GM04504 (cell line): ENCODE measurements at regions not wholly inside any gene's neighbourhood (a gene's known extent, or its start where the extent isn't known, plus 50 kb on each side); places are given as distances from the start of the nearest gene placed in this dataset.

Source experiments
- DNase-seq: peaks from one replicate; pipeline ENCODE4 v3.0.0-alpha.2; 2012; ENCODE audit warnings: low read depth

DNA sequence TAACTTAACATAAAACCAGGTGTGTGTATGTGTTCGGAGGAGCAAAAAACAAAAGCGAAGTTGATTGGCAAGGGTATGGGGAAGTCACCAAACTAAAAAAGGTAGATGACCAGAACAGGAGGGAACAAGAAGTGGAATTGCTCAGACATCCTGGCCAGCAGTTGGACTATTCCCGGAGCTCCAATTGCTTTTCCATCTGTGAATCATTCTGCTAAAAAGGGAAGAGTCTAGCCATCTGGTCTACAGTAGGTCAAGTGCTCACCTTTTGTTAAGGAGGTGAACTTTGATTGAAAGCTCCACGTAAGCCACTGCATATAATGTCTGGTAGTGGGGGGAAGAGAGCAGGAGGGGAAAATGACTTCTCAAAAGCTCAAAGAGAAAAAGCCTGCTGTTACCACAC, 50.0 kb upstream of the BET1 start:
- no peak for DNase-seq

DNA sequence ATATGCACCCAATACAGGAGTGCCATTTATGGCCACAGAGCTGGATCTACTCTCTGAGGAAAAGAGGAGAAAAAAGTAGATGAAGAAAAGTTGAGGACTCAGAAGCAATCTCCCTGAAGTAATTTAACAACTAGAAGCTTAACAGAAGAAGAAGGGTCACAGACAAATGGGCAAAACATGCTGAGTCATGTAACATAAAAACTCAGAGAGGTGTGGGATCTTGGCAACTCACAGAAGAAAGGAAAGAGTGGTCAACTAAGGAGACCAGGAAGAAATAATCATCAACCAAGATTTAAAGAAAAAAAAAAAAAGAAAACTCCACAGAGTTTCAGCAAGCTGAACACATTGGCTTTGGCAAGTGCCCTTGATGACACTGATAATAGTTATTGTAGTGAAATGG, 51.8 kb upstream of the BET1 start:
- no peak for DNase-seq

DNA sequence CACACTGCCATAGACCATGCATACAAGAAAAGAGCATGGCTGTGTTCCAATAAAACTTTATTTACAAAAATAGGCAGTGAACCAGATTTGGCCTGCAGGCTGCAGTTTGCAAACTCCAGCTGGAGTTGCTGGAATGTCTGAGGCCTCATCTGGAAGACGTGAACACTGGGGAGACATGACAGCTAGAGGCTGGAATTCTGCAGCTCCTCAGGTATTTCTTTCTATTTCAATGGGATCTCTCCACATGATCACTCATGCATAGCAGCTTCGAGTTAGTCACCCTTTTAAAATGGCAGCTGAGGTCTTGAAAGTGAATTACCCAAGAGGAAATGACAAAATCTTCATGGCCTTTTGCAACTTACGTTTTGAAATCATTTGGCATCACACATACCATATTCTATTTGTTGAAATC, 52.6 kb upstream of the BET1 start:
- DNase-seq: peak; percentile 72

DNA sequence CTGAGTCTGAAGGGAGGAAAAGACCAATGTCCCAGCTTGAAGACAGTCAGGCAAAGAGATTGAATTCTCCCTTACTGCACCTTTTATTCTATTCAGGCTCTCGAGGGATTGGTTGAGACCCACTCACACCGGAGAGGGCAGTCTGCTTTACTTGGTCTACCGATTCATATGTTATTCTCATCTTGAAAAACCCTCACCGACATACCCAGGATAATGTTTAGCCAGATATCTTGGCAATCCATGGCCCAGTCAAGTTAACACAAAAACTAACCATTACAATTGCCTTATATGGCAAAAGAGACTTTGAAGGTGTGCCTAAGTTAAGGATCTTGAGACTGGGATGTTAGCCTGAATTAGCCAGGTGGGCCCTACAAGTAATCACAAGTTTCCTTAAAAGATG, 53.8 kb upstream of the BET1 start:
- no peak for DNase-seq

DNA sequence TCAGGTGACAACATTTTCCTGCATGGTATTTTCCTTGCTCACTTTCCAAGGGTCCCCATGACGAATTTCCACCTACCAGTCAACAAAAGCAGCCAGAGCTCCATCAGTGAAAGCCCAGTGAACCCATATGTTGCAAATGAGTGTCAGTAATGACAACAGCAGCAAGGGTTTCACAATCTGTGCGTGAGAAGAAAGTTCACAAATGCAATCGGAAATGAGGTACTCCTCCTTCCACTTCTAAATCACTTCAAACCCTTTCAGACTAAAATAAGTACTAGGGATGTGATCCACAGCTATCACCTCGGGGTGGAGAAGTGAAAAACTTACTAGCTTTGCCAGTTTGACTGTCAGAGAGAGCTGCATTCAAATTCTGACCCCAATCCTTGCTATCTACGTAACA, 55.6 kb upstream of the BET1 start:
- DNase-seq: peak; percentile 83

DNA sequence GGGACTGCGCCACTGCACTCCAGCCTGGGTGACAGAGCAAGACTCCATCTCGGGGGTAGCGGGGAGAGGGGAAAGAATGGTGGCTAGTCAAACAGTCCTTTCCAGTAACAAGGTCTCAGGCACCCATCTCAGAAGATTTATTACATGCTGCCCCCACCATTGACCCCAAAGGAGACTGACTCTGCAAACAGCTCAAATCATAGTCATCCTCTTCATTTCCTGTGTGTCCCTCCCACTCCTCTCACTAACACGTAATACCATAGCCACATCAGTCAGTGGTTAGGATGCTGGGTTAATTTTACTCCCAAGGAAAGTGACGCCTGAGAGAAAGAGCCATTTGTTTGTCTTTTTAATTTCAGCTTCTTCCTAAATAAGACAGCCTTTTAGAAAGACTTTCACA, 56.6 kb upstream of the BET1 start:
- no peak for DNase-seq

DNA sequence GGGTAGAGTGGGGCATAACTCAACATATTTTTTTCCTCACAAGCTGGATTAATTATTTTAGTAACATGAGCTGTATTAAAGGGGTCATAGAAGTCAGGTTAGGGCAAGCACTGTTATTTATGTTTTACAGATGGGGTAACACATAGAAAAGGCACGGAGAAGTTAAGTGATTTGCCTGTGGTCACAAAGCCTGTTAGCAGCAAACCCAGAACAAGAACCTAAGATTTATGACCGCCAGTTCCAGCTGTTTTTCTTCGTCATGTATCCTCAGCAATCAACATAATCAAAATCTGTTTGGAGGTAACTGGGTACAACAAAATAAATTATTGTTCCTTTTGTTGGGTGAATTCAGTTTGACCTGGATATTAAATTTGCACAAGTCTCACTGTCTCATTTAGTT, 57.2 kb upstream of the BET1 start:
- no peak for DNase-seq

DNA sequence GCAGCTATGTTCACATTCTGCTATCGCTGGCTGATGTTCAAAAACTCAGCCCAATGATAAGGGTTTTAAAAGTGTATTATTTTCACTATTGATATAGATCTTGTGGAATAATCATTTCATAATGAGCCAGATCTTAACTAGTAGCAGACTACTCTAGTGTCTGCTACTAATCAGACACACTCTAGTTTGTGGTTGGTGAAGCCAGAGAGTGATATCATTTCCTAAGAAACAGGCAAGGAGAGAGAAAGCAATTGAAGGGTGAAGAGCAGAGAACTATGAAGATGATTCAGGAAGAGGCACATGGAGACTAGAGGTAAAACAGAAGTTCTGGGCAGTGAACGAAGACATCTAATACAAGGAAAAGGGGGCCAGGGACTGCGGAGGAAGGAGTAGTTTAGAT, 58.2 kb upstream of the BET1 start:
- DNase-seq: no peak

DNA sequence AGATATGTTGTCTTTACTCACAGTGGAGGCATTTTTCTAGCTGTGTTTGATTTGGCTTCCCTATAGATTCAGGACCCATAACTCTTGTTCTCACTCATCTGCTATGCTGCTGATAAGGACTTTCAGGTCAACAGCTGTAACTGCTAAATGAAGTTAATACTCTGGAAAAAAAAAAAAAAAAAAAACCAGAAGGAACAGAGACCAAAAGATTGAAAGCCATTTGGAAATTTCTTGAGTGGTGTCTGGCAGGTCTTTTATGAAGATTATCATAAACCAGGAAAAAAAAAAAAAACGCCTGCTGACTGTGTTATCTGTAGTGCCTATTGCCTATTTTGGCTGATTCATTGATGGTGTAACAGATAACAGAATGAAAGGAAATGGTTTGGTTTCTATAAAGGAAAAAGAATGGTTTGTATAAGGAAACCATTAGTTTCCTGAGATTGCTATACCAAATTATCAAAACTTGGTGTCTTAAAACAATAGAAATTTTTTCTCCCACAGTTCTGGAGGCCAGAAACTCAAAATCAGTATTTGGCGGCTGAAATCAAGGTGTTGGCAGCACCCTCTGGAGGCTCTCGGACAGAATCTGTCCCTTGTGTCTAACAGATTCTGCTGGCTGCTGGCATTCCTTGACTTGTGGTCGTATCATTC, 60.5 kb upstream of the BET1 start:
- no peak for DNase-seq

DNA sequence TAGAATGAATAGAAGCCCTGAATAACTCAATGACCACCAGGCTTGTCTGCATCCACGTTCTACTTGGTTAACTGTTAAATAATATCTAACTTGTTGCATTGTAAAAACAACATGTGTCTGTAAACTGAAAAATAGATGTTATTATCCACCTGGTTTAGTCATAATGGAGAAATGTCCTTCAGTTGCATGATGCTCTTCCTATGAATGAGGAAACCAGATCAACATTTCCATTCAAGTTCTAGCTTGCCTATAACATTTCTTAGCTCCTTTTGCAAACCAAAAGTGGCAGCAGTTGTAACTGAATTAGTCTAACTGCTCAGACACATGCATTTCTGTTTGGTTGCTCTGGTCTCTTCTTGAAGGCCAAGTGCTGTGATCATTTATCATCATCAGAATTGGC, 62.9 kb upstream of the BET1 start:
- DNase-seq: no peak

DNA sequence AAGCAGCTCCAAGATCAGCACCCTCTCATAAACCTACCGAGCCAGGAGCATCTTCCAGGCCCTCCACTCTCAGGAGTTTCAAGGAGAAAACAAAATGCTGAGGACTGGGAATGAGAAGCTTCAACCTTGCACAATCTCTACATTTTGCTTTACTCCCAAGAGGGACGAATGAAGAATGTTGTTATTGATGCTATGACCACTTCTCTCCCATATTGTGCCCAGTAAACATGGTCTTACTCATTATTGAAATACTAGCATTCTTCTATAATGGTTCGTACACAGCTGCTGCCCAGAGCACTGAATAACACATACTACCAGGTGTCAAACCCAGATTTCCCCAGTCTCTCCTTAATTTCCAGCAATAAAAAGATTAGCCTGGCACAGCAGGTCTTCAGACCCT, 63.4 kb upstream of the BET1 start:
- DNase-seq: no peak

DNA sequence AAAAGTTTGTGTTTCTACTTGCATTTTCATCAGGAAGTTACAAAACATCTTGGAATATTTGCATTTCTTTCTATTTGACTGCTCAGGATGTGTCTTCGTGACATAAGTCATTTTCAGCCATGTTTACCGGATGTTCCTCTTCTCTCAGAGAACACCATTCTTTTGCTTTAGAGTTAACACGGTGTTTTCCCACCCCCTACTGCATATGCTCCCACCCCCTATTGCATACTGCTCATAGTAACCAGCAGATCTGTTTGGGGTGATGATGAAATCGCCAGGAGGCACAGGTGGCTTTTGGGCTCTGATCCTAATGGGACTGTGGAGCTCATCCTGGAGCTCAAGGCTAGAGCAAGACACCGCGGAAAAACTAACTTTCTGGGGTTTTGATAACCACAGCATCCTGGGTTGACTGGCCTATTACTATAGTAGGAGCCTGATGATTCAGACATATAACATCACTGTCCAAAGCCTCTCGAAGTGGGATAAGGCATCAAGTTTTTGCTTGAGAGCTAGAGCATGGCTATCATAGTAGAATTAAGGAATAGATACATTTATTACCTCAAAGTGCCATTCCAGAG, 65.1 kb upstream of the BET1 start:
- DNase-seq: no peak

DNA sequence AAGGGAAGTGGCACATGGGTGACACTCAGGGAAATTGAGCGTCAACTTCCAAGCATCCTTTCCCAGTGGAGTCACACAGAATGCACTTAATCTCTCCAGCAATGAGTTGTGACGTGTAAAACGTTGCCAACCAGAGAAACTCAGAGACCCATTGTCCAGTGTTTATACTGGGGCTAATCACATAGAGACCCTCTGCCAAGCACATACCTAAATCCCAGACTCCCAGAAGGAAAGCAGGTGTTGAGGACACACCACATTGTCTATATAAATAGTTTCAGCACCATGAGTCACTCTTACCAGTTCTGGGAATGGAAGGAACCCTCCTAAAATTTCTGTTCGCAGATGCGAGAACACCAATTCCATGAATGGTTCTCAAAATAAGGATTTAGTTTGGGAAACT, 76.4 kb upstream of the BET1 start:
- no peak for DNase-seq

DNA sequence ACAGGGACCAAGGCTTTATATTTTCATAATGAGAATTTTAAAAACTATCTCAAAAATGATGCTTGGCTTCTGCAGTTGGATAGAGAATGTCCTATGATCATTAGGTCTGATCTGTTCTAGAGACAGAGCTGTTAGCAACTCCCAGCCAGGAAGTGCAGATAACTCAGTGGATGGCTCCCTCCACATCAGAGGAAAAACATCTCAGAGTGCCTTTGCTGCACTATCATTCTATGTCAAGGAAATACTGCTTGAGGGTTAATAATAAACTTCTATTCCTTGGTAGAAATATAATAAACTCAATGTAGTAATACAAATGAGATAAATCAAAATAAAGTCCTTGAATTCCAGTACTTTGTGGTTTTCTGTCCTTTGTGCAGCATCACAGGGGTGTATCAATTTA, 78.0 kb upstream of the BET1 start:
- no peak for DNase-seq

DNA sequence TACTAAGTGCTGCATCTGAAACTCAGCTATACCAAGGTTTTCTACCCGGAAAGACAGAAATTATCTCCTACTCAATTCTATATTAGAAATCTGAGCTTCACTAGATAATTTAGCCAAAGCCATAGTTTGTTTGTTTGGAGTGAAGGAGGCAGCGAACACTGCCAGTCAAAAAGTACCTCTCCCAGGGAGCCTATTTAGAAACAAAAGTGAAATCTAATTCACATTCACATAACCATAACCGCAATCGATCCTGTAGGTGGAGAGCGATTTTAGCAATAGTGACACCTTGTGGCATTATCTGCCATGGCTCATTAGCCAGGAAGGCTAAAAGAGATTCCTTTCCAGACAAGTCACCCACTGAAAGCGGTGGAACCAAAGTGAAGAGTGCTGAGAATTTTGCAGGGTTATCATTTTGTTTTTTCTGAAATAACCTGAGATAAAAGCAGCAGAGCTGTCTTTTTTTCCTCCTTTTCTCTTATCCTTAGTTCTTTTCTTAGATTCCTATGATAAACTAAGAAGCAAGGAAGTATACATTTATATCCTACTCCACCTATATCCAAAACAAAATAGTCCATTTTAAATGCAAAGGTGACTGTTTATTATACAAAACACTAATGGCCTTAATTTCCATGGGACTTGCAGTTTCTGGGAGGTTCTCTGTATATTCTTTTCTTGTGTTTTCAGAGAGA, 83.7 kb upstream of the BET1 start:
- peak; percentile 38 for DNase-seq

DNA sequence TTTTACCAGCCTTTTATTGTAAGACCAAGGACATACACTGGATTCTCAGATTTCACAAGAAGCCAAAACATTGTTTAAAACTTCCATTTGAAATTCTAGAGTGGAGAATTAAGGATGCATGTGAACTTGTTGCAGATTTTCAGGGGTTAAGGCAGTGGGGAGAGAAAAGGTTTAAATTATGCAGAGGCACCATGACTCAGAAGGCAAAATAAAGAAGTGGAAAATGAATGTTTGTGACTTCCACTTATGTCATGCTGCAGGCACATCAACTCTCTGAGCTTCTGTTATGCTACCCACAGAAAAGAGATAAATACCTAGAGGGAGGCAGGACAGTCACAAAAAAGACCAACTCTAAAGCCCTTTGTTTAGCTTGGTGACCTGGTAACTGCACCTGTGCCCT, 84.4 kb upstream of the BET1 start:
- no peak for DNase-seq

DNA sequence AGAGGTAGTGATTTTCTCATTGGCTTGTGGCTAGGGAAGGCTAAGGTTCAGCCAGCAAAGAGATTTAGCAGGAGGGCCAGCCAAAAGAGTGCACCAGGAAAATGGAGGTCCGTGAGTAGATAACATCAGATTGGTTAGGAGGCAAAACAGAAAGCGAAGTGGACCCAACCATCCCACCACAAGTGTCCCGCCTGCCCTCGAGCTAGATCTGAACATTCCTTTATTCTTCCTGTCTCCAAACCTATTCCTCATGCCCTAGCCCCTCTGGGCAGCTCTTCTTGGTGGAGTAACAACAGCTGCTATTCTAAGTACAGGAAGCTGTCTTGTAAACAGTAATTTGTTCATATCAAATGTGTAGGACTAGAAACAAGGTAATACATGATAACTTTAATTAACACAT, 85.7 kb upstream of the BET1 start:
- DNase-seq: no peak

DNA sequence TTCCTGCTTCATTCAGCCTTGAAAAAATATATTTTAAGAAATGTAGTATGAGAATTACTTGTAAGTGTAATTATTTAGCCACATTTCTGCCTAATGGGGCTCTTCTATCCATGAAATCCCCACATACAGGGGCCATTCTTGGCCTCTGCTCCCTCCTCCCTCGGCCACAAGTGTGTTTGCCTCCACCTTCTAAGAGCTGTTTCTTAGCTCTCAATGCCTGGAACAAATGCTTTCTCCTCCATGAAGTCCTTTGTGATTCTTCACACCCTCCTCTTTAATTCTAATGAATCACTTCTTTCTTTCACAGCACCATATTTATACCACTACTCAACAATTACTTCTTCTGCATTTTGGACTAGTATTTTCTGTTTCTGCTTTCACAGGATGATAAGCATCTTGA, 88.8 kb upstream of the BET1 start:
- no peak for DNase-seq

DNA sequence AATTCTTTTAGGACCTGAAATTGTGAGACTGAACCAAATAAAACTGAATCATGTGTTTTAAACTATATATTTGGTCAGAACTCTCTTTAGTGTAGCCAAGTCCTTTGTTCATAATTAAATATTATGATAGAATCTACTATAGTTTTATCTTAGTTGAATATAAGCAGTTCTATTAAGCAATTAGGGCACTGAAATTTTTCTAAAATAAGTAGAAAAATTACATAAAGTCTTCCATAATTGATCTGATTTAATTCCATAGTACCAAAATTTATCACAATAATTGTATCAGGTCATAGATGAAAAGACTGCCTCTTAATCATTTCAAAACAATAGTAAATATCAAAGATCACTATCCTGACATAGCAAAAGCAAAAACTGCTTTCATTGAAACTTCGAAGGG, 90.1 kb upstream of the BET1 start:
- DNase-seq: no peak

DNA sequence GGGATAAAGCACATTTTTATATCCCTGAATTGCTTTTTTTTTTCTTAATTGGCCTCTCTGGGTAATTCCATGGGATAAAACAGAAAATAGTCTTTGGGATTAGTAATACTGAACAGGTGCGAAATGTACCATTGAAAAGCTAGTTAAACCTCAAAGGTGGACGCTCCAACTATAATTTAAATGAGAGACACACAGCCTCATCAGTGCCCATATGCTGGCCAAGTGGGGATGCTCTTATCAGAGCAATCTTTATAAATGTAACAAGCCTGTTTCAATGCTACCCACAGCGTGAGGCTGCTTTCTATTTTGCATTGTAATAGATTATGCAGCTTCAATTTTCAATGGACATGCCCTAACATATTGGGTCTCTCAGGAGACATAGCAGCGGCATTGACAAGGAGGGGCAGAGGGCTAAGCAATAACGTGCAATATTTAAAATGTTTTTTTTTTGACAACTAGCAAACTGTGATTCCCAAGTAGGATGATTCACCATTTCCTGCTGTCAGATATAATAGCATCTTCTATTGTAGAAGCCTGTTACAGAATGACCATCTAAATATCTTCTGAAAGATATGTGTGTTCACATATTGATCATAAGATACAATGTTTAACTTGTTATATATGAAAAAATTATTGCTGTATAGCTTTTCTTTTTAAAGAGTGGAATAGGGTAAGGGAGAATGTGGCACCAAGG, 91.3 kb upstream of the BET1 start:
- no peak for DNase-seq

DNA sequence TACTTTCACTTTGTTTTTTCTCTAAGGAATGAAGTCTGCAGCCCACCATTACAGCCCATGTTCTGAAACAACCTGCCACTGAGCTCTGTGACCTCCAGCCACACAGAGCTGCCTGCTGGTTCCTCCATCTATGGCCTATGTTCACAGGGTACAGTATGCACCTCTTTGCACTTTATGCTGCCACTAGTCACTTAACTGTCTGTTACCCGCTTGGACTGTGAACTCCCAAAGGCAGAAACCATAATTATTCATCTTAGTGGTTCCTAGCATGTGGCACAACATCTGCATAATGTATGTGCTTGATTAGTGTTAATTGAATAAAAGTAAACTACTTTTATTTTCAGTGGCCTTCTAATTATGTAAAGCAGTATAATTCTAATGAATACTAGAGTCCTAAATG, 95.5 kb upstream of the BET1 start:
- DNase-seq: no peak

DNA sequence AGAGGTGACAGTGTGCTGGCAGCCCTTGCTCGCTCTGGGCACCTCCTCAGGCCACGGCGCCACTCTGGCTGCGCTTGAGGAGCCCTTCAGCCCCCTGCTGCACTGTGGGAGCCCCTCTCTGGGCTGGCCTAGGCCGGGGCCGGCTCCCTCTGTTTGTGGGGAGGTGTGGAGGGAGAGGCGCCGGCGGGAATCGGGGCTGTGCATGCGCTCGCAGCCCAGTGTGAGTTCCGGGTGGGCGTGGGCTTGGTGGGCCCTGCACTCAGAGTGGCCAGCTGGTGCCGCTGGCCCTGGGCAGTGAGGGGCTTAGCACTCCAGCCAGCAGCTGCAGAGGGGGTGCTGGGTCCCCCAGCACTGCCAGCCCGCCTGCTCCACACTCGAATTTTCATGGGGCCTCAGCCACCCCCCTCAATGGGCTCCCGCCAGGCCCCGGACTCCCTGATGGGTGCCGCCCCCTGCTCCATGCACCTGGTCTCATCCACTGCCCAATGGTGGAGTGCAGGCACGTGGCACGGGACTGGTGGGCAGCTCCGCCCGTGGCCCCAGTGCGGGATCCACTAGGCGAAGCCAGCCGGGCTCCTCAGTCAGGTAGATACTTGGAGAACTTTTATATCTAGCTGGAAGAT, 96.7 kb upstream of the BET1 start:
- DNase-seq: no peak

DNA sequence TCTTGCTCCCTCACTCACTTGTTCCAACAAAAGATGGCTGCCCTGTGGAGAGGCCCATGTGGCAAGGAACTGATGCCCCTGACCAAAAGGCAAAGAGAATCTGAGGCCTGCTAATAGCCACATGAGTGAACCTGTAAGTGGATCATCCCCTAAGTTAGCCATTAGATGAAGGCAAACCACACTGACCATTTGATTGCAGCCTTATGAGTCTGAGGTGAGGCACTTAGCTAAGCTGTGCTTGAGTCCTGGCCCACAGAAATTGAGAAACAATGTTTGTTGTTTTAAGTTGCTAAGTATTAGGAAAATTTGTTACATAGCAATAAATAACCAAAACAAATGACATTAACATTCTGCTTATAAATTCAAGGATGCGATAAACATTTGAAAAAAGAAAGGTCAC, 100.1 kb upstream of the BET1 start:
- no peak for DNase-seq
